GM18868 (cell line): ENCODE measurements at regions not wholly inside any gene's neighbourhood (a gene's known extent, or its start where the extent isn't known, plus 50 kb on each side); places are given as distances from the start of the nearest gene placed in this dataset.
"Not testable (repeated sequence)": the region's sequence is repeated elsewhere in the genome, so short reads cannot be mapped to it uniquely, and the experiment has no call there.

ENCODE experiments used
- ATAC-seq: cut with Tn5 transposase; IDR thresholded peaks from one replicate; pipeline ENCODE4 v1.9.1; 2021; ENCODE audit warnings: mild to moderate bottlenecking, moderate library complexity; ENCODE audit not compliant: unreplicated experiment

GRCh38 chr7:93663561-93664299 is 89.2 kb upstream of the CALCR start:
- ATAC-seq = no peak

- not testable (repeated sequence) for ATAC-seq
These were observed 83.6 kb upstream of the CALCR start for GRCh38 chr7:93658163-93658562.

GRCh38 chr7:93651603-93652159 is 77.2 kb upstream of the CALCR start:
- no peak for ATAC-seq

GRCh38 chr7:93646538-93646937 is 72.0 kb upstream of the CALCR start:
- ATAC-seq = no peak

- no peak for ATAC-seq
These were observed 61.8 kb upstream of the CALCR start for GRCh38 chr7:93636276-93636675.

- ATAC-seq = no peak
These were observed 57.8 kb upstream of the CALCR start for GRCh38 chr7:93632371-93632770.

GRCh38 chr7:93629291-93629801 is 54.8 kb upstream of the CALCR start:
- no peak for ATAC-seq

- ATAC-seq = no peak
These were observed 52.3 kb upstream of the CALCR start for GRCh38 chr7:93626869-93627268.
